ENCODE measurements at regions not wholly inside any gene's neighbourhood (a gene's known extent, or its start where the extent isn't known, plus 50 kb on each side); places are given as distances from the start of the nearest gene placed in this dataset.

GRCh38 chr1:162946701-162947100 is 85.7 kb upstream of the CCDC190 start (continued):
- no peak for TF ChIP-seq ATF2 (IDR thresholded peaks at IDR 0.05; ENCODE audit: low read length)
- no peak for TF ChIP-seq TEAD4 (IDR thresholded peaks at IDR 0.05; ENCODE audit: low read depth, low read length)
- no peak for TF ChIP-seq TBP (IDR thresholded peaks at IDR 0.05; ENCODE audit: low read depth, low read length)
- TF ChIP-seq SP4 (IDR thresholded peaks at IDR 0.05; ENCODE audit: low read length), result no peak
- TF ChIP-seq CTBP2 (IDR thresholded peaks at IDR 0.05; ENCODE audit: borderline replicate concordance, insufficient read depth, insufficient read length, low read length), result no peak
- TF ChIP-seq CBX8 (IDR thresholded peaks at IDR 0.05; ENCODE audit: borderline replicate concordance, low read depth, low read length), result no peak
